ENCODE measurements at regions not wholly inside any gene's neighbourhood (a gene's known extent, or its start where the extent isn't known, plus 50 kb on each side); places are given as distances from the start of the nearest gene placed in this dataset.

DNA sequence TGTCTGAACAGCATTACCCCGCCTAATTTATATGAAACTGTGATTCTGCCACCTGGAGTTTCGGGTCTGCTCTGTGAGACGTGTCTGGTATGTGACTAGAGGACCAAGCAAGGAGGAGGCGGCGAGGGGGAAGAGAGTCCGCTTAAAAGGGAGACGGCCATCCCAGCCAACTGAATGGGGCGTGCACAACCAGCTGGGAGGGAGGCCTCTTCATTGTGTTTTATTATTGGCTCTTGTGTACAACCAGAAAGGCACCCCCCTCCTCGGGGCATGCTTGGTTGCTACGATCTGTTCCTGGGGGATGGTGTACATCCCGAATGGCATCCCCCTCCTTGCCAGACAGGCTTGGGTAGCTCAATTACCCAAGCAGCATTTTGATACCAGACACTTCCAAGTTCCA, 384.5 kb upstream of the SALL1 start:
- no peak for TF ChIP-seq EZH2phosphoT487 (IDR thresholded peaks at IDR 0.05; ENCODE audit: low read depth)
- TF ChIP-seq, protein P1, sequence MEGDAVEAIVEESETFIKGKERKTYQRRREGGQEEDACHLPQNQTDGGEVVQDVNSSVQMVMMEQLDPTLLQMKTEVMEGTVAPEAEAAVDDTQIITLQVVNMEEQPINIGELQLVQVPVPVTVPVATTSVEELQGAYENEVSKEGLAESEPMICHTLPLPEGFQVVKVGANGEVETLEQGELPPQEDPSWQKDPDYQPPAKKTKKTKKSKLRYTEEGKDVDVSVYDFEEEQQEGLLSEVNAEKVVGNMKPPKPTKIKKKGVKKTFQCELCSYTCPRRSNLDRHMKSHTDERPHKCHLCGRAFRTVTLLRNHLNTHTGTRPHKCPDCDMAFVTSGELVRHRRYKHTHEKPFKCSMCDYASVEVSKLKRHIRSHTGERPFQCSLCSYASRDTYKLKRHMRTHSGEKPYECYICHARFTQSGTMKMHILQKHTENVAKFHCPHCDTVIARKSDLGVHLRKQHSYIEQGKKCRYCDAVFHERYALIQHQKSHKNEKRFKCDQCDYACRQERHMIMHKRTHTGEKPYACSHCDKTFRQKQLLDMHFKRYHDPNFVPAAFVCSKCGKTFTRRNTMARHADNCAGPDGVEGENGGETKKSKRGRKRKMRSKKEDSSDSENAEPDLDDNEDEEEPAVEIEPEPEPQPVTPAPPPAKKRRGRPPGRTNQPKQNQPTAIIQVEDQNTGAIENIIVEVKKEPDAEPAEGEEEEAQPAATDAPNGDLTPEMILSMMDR (IDR thresholded peaks at IDR 0.05; ENCODE audit: low read depth, low read length) = no peak
